BJ (cell line): ENCODE measurements at regions not wholly inside any gene's neighbourhood (a gene's known extent, or its start where the extent isn't known, plus 50 kb on each side); places are given as distances from the start of the nearest gene placed in this dataset.

Experiments
- CTCF ChIA-PET: fragments of 350-600 bp; formaldehyde crosslinking; extraction: SDS; loops from one replicate; lab custom pipeline; 2021; ENCODE audit warnings: antibody characterized with exemption, inconsistent platforms; lab: Yijun Ruan, JAX
- POLR2A ChIA-PET: fragments of 300-600 bp; sonication (Branson Sonifier 250); formaldehyde crosslinking; extraction: SDS; loops from one replicate; lab custom pipeline; 2021; ENCODE audit warnings: antibody characterized with exemption; lab: Charles Lee
- DNase-seq: peaks from one replicate; pipeline ENCODE4 v3.0.0-alpha.2; 2011; ENCODE audit warnings: low read depth
- H3K27me3 ChIP-seq: 2 replicates; pipeline ENCODE4 v1.6.0; 2011; ENCODE audit warnings: low read length; ENCODE audit not compliant: control insufficient read depth, insufficient read depth
- H3K36me3 ChIP-seq: 2 replicates; pipeline ENCODE4 v1.5.1; 2011; ENCODE audit warnings: low read length; ENCODE audit not compliant: control insufficient read depth, insufficient read depth
- H3K4me3 ChIP-seq: 2 replicates; pipeline ENCODE4 v1.5.1; 2011; ENCODE audit warnings: low read depth, mild to moderate bottlenecking, control low read depth, low read length
- CTCF ChIP-seq: IDR thresholded peaks from 2 replicates; pipeline ENCODE4 v1.5.1; 2011; ENCODE audit warnings: low read depth, mild to moderate bottlenecking, control low read depth, inconsistent platforms, low read length, moderate library complexity; ENCODE audit not compliant: insufficient read depth

GRCh38 chr13:64239372-64239771 is 2823.7 kb upstream of the PCDH20 start:
- Histone ChIP-seq H3K27me3 (no peaks in the 10 kb centered on the region), H3K36me3 (no peaks in the 10 kb centered on the region), H3K4me3 (no peak overlapping the region)
- no peak for TF ChIP-seq CTCF
- POLR2A ChIA-PET = no interaction called here
- CTCF ChIA-PET = interaction anchor here (1.0 kb wide), 1 partner anchor 9 kb away, joined by 3 read pairs; no protein-coding TSS in a partner anchor
- DNase-seq = peak; percentile 53

GRCh38 chr13:64234255-64234654 is 2818.6 kb upstream of the PCDH20 start:
- Histone ChIP-seq H3K4me3 (no peak overlapping the region), H3K36me3 (no peaks in the 10 kb centered on the region), H3K27me3 (no peaks in the 10 kb centered on the region)
- DNase-seq = no peak
- CTCF ChIA-PET = no interaction called here
- no peak for TF ChIP-seq CTCF
- POLR2A ChIA-PET = no interaction called here

- no peak overlapping the region for H3K4me3 ChIP-seq
- ChIA-PET POLR2A (no interaction called here), CTCF (no interaction called here)
- H3K27me3 ChIP-seq = no peaks in the 10 kb centered on the region
- no peaks in the 10 kb centered on the region for H3K36me3 ChIP-seq
- DNase-seq = no peak
- TF ChIP-seq CTCF = no peak
Measured at GRCh38 chr13:64223016-64223415, 2807.4 kb upstream of the PCDH20 start.

GRCh38 chr13:64206430-64207225 is 2791.0 kb upstream of the PCDH20 start:
- no peaks in the 10 kb centered on the region for H3K27me3 ChIP-seq
- H3K36me3 ChIP-seq = no peaks in the 10 kb centered on the region
- ChIA-PET CTCF (no interaction called here), POLR2A (no interaction called here)
- DNase-seq = no peak
- no peak for TF ChIP-seq CTCF
- H3K4me3 ChIP-seq = no peak overlapping the region

GRCh38 chr13:64202517-64202916 is 2786.9 kb upstream of the PCDH20 start:
- POLR2A ChIA-PET = no interaction called here
- no peak overlapping the region for H3K4me3 ChIP-seq
- no peaks in the 10 kb centered on the region for H3K36me3 ChIP-seq
- no peaks in the 10 kb centered on the region for H3K27me3 ChIP-seq
- no peak for DNase-seq
- TF ChIP-seq CTCF = no peak
- CTCF ChIA-PET = no interaction called here
